ENCODE measurements at regions not wholly inside any gene's neighbourhood (a gene's known extent, or its start where the extent isn't known, plus 50 kb on each side); places are given as distances from the start of the nearest gene placed in this dataset.

GRCh38 chr2:146158072-146158674, 1638.3 kb upstream of the ZEB2 start:
- DNase-seq (ENCODE audit: low read depth): no peak
- TF ChIP-seq CTCF (IDR thresholded peaks at IDR 0.05; ENCODE audit: control insufficient read depth, extremely low read depth, insufficient read depth): no peak
- no peak overlapping the region for H3K4me3 ChIP-seq (ENCODE audit: low read depth, low read length)

GRCh38 chr2:146147448-146148012, 1627.6 kb upstream of the ZEB2 start:
- no peak for TF ChIP-seq CTCF (IDR thresholded peaks at IDR 0.05; ENCODE audit: control insufficient read depth, extremely low read depth, insufficient read depth)
- no peak overlapping the region for H3K4me3 ChIP-seq (ENCODE audit: low read depth, low read length)
- DNase-seq (ENCODE audit: low read depth): no peak

- H3K4me3 ChIP-seq (ENCODE audit: low read depth, low read length): no peak overlapping the region
- TF ChIP-seq CTCF (IDR thresholded peaks at IDR 0.05; ENCODE audit: control insufficient read depth, extremely low read depth, insufficient read depth): no peak
- DNase-seq (ENCODE audit: low read depth): no peak
Measured at GRCh38 chr2:146143971-146144370, 1624.1 kb upstream of the ZEB2 start.

- TF ChIP-seq CTCF (IDR thresholded peaks at IDR 0.05; ENCODE audit: control insufficient read depth, extremely low read depth, insufficient read depth): no peak
- H3K4me3 ChIP-seq (ENCODE audit: low read depth, low read length): no peak overlapping the region
- no peak for DNase-seq (ENCODE audit: low read depth)
Measured at GRCh38 chr2:146138820-146139219, 1618.9 kb upstream of the ZEB2 start.

GRCh38 chr2:146135245-146135644, 1615.3 kb upstream of the ZEB2 start:
- H3K4me3 ChIP-seq (ENCODE audit: low read depth, low read length): no peak overlapping the region
- no peak for DNase-seq (ENCODE audit: low read depth)
- no peak for TF ChIP-seq CTCF (IDR thresholded peaks at IDR 0.05; ENCODE audit: control insufficient read depth, extremely low read depth, insufficient read depth)

GRCh38 chr2:146131785-146132184, 1611.9 kb upstream of the ZEB2 start:
- H3K4me3 ChIP-seq (ENCODE audit: low read depth, low read length): no peak overlapping the region
- no peak for DNase-seq (ENCODE audit: low read depth)
- no peak for TF ChIP-seq CTCF (IDR thresholded peaks at IDR 0.05; ENCODE audit: control insufficient read depth, extremely low read depth, insufficient read depth)

- no peak overlapping the region for H3K4me3 ChIP-seq (ENCODE audit: low read depth, low read length)
- DNase-seq (ENCODE audit: low read depth): no peak
- TF ChIP-seq CTCF (IDR thresholded peaks at IDR 0.05; ENCODE audit: control insufficient read depth, extremely low read depth, insufficient read depth): no peak
Measured at GRCh38 chr2:146131048-146131447, 1611.1 kb upstream of the ZEB2 start.
